ENCODE measurements at regions not wholly inside any gene's neighbourhood (a gene's known extent, or its start where the extent isn't known, plus 50 kb on each side); places are given as distances from the start of the nearest gene placed in this dataset.
A peak's percentile ranks its signal among the peaks of the same experiment; 100 is the strongest.
"Not testable (repeated sequence)": the region's sequence is repeated elsewhere in the genome, so short reads cannot be mapped to it uniquely, and the experiment has no call there.

DNA sequence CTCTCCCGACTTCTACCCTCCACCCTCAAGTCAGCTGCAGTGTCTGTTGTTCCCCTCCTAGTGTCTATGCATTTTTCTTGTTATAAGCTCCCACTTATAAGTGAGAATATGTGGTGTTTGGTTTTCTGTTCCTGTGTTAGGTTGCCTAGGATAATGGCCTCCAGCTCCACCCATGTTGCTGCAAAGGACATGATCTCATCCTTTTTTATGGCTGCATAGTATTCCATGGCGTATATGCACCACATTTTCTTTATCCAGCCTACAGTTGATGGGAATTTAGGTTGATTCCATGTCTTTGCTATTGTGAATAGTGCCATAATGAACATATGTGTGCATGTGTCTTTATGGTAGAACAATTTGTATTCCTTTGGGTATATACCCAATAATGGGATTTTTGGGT, 80.7 kb downstream of the SPTSSA start:
- DNase-seq: not testable (repeated sequence)

DNA sequence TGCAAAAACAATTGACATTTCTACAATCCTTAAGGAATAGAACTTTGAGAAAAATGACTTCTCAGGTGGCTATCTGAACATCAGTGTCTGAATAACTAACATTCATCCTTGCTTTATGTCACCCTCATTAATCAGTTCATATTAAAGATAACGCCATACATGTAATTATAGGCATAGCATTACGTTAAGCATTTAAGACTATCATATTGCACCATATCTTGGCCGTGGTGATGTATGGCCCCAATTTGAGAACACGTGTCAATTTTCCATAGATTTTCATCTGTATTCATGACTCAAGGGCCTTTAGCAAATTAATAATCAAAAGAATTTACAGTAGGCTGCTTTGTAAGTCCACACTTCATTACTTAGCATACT, 81.6 kb downstream of the SPTSSA start:
- no peak for DNase-seq

DNA sequence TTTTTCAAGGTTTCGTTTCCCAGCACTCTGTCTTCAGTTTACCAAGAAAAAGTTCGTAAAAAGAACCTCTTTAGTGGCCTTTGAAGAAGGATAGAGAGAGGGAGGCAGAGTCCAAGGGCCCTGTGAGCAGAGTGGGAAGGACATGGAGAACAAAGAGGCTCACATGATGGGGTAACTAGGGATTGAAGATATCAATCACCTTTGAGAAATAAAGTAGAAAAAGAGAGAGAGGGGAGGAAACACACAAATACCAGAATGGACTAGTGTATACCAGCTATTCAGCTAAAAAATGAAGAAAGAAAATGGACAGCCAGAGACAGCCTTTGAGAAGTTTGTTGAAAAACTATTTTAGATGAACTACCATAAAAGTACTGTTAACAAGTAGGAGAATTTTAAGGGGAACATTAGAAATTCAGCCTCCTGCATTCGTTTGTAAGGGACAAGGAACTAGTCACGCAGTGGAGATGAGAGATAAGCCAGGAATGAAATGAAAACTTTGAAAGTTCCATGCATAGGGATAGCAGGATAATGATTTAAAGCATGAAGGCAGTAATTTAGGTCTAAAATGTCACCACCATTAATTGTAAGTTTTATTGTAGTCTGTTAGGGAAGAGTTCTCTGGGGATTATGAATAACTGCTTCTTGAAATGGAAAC, 82.1 kb downstream of the SPTSSA start:
- DNase-seq: no peak

DNA sequence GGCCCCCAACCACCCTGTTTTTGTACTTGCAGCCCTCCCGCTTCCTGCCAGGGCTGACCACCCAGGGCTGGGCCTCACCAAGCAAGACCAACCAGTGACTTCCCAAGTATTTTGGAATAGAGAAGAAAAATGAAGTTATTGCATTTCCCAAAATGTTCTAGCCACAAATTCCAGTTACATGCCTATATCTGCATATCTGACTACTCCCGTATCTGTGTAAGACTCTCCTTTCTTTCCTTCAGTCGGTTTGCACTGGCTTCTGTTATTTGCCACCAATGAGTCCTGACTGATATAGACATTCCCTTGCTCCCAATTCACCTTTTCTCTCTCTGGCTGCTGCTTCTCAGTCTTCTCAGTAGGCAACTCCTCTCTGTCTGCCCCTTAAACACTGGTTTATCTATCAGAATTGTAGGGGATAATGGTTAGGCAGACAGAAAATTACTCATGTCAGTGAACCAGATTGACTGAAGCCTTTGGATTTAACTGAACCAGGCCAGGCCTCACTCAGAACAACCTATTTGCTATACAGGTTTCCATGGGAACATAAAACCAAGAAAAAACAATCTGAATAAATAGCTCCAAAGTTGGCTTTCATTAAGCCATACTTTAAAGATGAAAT, 85.3 kb downstream of the SPTSSA start:
- no peak for DNase-seq

DNA sequence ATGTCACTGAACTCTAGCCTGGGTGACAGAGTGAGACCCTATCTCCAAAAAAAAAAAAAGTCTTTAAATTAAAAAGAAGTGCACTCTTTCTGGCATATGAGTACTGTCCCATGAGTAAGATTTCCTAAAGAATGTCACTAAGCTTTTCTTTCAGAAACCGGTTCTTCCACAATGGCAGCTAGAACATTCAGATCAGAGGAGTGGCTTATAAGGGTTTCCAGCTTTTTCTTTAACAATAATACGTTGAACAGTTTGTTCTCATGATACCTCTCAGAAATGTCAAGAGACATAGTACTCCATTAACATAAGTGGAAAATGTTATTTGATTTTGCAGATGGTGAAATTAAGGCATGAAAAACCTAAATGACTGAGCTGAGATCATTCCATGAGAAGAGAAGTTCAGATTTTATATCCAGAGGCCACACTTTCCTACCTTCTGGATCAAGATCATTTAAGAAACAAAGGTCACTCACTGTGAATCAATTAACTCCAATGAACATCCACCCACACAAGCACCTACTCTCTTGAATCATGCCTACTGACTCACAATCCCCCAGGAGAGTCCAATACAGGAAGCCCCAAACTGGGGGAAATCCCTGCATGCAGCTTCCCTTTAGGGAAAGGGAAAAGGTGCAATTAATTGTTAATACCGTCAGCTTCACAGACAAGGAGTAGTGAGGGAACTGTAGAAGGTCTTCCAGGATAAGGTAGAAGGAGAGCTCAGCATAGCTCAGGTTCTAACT, 86.9 kb downstream of the SPTSSA start:
- DNase-seq: no peak

DNA sequence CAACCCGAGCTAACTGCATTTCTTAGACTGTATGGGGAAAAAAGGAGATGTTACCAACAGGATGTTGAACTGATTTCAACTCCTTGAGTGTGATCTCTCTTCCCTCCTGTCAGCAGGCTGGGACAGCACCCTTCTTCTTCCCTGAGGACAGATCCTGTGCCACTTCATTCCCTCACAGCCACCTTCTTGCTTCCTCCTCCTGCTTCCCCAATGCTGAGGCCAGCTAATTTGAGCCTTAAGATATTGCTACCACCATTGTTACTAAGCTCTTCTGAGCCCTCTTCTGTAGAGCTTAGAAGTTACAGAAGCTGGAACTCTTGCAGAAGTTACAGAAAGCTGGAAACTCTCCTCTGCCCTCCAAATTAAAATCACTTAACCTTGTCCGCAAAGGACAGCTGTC, 88.8 kb downstream of the SPTSSA start:
- no peak for DNase-seq

DNA sequence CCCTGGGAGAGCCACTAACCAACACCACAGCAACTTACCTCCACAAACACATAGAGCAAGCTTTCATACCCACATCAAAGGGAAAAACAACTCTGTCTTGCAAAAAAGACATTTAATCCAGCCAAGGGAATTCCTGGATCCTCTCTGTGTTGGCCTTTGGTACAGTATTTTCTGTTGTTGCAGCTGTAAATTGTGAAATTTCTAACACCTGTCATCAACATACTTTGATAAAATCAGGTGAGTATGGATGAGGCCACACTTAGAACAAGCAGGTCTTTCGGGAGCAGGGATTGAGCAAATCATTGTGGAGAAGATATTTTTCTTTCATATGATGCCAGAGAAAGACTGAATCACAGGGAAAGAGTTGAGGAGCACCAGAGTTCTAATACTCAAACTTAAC, 89.3 kb downstream of the SPTSSA start:
- DNase-seq: no peak

DNA sequence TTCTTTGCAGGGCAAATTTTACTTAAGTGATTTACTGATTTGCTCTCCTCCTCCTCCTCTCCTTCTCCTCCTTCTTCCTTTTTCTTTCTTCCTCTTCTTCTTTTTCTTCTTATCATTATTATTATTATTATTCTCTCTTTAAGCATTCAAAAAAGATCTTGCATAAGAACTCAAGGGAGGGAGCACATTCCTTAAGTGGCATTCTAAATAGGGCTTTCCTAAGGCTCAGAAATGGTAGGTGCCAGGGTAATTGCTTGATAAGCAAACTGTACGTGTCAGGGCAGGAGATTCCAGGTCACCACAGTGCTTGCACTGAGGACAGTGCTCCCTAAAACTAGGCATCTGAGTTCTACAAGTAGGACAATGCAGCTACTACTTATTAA, 92.4 kb downstream of the SPTSSA start:
- DNase-seq: no peak

DNA sequence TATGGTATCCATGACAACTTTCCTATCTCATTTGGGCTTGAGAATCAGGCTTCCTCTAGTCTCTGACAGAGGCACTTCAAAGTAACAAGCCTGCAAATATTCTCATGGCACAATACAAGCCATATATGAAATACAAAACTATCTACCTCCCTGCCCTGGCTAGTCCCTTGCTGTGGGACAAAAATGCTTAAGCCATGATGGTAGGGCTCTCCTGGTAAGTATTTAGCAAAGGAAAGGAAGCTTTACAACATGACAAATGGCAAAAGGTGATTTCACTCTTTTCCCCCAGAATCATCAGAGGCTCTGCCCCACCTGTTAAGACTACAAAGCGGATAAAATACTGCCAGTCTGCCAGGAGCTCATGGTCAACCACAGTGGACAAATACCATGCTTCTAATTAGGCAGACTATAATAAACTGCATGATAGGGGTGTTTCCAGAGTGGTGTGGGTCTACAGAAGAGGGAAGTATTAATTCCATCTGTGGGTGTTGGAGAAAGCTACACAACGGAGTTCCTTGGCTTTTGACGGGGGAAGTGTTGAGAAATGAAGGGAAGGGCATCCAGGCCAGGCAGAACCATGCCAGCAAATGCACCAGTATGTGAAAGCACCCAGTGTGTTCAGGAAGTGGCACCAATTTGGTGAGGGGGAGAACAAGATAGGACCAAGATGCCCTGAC, 92.9 kb downstream of the SPTSSA start:
- DNase-seq: no peak

DNA sequence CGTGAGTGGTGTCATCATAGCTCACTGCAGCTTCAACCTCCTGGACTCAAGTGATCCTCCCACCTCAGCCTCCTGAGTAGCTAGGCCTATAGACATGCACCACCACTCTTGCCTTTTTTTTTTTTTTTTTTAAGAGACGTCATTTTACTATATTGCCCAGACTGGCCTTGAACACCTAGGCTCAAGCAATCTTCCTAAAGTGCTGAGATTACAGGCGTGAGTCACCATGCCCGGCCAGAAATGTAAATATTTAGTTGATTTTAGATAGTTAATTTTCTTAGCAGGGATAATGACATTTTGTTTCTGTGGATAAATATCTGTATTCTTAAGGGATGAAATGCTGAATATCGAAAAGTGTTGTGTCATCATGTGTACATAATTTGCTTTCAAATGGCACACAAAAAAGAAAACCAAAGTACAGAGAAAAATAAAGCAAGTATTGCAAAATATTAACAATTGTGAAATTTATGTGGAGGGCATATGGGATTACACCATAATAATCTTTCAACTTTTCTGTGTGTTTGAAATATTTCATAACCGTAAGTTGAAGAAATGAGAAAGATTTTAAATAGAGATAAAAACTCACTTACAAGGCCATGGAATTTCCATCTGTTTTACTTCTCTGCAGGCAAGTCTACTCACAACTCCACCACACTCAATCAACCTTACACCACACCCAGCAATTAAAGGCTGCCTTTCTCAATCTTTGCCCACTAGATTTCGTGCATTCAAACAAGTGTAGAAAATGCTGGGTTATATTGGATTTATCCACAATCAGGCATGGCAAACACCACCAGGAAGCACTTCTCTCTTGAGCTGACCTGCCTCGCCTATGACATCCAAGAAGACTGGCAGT, 93.7 kb downstream of the SPTSSA start:
- no peak for DNase-seq

DNA sequence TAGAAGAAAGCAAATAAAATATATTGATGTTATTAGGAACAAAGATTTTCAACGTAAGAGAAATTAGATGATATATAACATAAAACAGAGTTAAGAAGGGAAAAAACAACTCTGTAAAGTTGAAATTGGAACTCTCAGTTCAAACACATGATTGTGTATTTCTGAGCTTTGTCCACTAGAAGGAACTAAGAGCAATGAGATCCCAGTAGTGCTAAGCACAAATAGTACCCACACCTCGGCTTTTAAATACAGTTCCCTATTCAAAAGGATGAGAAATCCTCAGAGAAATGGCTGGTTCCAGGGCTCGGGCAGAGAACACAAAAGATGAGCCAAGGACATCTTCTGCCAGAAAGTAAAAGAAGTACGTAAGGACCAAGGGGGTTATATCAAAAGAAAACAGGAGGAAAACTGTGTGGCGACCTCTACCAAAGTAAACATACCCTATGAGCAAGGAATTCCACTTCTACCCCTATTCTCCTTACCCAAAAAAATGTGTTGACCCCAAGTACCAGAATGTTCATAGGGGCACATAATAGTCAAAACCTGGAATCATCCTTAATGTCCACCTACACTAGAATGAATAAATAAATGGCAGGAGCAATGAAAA, 96.6 kb downstream of the SPTSSA start:
- DNase-seq: no peak

DNA sequence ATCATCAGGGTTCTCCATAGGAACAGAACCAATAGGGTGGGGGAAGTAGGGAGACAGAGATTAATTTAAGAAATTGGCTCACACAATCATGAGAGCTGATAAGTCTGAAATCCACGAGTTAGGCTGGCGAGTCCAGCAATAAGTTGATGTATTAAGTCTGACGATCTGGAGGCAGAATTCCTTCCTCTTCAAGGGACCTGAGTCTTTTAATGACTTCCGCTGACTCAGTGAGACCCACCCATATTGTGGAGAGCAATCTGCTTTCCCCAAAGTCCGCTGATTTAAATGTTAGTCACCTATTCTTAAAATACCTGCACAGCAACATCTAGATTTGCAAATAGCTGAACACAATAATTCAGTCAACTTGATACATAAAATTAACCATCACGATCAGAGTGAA, 97.8 kb downstream of the SPTSSA start:
- DNase-seq: no peak

DNA sequence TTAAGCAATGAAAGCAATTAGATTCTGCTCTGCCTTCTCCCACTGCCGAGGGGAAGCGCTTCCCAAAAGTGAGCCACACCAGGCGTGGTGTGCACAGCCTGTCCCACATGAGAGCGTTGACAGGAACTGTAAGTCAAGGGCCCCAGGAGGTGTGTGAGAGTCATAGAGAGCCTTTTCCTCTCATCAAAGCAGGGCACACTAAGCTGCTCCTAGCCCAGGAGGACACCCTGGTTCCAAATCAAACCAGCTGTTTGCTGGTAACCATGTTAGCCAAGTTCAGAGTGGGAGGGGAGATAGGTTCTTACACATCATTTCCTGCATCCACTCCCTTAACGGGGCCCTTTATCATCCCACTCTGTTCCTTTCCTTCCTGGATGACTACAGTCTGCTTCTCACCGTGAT, 98.3 kb downstream of the SPTSSA start:
- DNase-seq: no peak

DNA sequence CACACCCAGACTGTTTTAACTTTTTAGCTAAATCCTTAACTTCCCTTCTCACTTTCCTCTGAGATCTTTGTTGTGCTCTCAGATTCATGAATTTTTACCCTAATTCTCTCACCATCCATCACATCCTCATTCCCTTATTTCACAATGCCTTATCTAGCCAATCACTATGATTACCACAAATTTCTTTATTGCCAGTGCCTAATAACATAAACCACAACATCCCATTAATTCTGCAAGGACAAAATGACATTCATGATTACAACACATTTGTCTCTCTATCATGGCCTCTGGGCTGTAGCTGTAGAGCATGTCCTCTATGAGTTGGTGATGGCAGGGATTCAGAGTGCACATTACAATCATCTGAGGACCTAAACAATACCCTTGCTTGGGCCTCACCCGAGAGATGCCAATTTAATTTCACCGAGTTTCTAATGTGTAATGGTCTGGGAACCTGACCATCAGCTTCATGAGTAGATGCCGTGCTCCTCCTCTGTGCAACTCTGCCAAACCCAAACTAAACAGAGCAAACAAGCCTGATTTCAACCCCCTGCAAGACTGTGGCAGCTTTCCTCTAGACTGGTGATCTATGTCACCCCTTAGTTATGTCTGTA, 99.3 kb downstream of the SPTSSA start:
- no peak for DNase-seq

DNA sequence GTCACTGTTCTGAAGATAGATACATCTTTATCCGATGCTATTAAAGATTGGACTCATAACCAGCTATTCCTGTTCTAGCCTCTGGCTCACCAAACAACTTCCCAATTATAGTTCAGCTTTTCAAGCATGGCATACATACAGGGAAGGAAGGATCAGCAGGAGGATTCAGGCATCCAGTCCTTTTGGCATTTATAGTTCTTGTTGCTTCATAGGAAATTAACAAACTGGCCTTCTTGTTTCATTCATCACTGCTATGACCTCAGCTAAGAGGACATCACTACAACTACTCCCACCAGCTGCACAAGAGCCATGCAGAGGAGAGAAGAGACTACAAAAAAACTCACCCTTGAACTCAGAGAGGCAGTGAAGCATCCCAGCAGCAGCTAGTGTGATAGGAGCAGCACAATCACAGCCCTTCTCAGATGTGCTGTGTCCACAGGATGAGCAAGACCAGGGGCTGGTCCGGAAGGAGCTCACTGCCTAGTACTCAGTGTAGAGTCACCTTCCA, 100.5 kb downstream of the SPTSSA start:
- no peak for DNase-seq

DNA sequence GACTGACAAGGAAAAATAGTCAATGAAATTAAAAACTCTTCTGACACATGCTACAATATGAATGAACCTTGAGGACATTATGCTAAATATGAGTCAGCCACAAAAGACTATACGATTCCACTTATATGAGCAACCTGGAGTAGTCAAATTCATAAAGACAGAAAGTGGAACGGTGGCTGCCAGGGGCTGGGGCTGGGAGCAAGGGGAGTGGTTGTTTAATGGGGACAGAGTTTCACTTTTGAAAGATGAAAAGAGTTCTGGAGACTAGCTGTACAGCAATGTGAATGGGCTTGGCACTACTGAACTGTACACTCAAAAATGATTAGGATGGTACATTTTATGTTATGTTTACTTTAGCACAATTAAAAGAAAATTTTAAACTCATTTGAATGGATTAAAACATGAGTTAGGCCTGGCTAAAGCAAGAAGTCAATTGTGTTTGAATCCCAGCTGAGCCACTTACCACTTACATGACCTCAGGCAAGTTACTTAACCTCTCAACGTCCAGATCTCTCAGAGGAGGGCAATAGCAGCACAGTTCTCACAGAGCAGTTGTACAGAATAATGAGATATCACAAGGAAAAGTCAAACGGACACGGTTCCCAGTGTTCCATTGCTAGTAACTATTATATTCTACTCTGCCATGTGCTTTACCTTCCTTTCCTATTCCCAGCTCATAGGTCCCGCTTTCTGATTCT, 102.5 kb downstream of the SPTSSA start:
- no peak for DNase-seq

DNA sequence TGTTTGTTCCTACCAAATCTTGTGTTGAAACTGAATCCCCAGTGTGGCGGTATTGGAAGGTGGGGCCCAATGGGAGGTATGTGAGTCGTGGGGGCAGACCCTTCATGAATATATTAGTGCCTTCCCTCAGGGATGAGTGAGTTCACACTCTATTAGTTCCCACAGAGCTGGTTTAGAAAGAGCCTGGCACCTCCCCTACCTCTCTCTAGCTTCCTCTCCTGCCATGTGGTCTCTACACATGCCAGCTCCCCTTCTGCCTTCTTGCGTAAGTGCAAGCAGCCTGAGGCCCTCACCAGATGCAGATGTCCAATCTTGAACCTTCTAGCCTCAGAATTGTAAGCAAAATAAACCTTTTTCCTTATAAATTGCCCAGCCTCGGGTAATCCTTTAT, 105.8 kb downstream of the SPTSSA start:
- no peak for DNase-seq

DNA sequence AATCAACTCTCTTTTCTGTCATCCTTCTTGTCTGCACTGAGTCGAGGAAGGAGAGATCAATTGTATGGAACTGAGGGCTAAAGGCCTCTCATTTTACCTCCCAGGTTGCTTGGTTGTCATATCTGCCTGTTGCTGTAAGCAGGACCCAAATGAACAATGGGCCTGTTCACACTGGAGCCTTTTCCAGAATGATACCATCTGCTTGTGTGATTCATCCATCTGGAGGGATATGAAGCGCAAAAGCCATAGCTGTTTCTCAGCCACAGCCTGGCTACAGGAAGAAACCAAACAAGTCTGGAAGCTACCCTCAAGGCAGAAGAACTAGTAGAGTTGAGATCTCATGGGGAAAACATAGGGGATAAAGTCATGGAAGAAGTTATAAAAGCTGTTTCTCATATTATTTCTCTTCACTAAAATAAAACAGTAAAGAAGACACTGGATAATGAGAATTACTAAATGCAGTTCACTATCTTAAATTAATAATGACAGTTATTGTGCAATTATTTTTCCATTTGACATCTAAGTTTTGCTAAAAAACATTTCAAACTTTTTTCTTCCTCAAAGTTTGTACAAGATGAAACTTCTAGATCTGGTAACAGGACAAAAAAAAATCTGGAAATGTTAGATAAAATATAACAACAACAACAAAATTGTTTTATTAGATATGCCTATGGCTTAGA, 106.3 kb downstream of the SPTSSA start:
- DNase-seq: peak; percentile 5 to 7

DNA sequence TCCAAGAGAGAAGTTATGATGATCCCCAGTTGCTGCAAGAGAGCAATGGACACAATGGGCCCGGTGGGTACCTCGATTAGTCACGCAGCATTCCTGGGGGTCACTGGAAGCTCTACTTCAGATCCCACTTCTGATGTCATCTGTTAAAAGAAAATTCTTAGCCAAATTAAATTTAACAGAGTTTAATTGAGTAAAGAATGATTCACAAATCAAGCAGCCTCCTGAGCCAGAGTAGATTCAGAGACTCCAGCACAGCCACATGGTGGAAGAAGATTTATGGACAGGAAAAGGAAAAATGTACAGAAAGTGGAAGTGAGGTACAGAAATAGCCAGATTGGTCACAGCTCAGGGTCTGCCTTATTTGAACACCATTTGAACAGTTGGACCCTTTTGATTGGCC, 107.5 kb downstream of the SPTSSA start:
- no peak for DNase-seq

DNA sequence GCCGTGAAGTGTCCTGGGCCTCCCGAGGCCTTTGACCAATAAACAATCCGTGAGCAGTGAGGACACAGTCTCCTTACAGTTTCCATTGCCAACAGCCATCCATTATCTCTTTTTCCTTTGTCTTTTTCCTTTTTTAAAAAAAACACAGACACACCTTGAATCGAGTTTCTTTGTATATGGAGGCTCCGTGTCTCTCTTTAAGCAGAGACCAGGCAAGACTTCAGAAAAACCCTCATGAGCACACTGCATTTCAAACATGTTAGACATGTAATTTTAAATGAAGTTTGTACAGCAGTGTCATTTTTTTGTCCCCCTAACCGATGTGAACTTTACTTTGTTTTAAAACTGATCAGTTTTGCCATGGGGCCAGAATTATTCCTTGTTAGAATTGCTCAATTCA, 111.1 kb downstream of the SPTSSA start:
- no peak for DNase-seq

DNA sequence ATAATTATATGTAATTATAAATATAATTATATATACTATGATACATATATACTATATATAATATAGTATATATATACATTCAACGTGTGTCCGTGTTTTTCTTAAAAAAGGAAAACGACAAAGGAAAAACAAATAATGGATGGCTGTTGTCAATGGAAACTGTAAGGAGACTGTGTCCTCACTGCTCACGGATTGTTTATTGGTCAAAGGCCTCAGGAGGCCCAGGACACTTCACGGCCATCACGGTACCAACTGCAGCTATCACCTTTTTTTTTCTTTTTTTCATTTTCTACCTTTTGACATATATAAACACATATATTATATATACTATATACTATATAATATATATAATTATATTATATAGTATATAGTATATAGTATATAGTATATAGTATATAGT, 113.4 kb downstream of the SPTSSA start:
- no peak for DNase-seq
